Thyroid gland (tissue), 4 donors: ENCODE measurements at regions not wholly inside any gene's neighbourhood (a gene's known extent, or its start where the extent isn't known, plus 50 kb on each side); places are given as distances from the start of the nearest gene placed in this dataset.

ENCODE experiments used
- CTCF ChIP-seq, 6 experiments: fragments of 200-600 bp in 3 of 6; fragments of 450-650 bp in 3 of 6; sonication (generic) in 3 of 6; IDR thresholded peaks; one replicate each; pipeline ENCODE4 v1.5.1; 2016 to 2019; ENCODE audit warnings: antibody characterized with exemption in 6 of 6, mild to moderate bottlenecking in 2 of 6, inconsistent platforms in 1 of 6, moderate library complexity in 1 of 6
- POLR2A ChIP-seq, 2 donors: fragments of 450-650 bp; IDR thresholded peaks; one replicate each; pipeline ENCODE4 v1.6.1; 2017; ENCODE audit warnings: antibody characterized with exemption in 2 of 2, mild to moderate bottlenecking in 2 of 2, moderate library complexity in 1 of 2

- TF ChIP-seq CTCF (IDR thresholded peaks at IDR 0.05) (no peak), POLR2A (IDR thresholded peaks at IDR 0.05) (no peak)
Observed at GRCh38 chr4:20049889-20050288, 201.8 kb upstream of the SLIT2 start.
